ENCODE measurements at regions not wholly inside any gene's neighbourhood (a gene's known extent, or its start where the extent isn't known, plus 50 kb on each side); places are given as distances from the start of the nearest gene placed in this dataset.

DNA sequence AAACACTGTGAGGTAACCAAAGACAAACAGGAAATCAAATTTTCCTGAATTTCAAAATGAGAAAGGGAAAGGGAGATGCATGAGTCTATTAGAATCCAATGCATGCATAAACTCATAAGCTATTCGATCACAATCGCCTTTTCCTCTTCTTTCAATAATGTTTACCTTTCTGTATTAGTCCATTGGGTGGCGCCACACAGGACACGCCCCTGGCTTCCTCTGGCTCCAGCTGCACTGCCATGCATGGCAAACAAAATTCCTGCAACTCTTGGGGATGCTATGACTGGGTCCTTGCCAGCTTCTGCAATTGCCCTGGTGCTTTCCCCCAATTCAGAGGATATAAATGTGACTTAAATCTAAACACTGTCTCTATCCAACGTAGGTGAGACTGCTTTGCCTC is 424.5 kb upstream of the PCDH7 start:
- Histone ChIP-seq H3K36me3 (replicated peaks in 1 of 2) (no peaks in the 10 kb centered on the region), H3K27ac (no peak overlapping the region), H3K27me3 (no peaks in the 10 kb centered on the region), H3K4me1 (replicated peaks in 1 of 2) (no peaks in the 10 kb centered on the region), H3K9me3 (replicated peaks in 1 of 3) (no peaks in the 10 kb centered on the region), H3K4me3 (no peak overlapping the region)
- 62 to 77% (median 70%) methylated on average over 5 of the region's 5 CpGs for WGBS, 4 donors
- no peak for TF ChIP-seq POLR2A (IDR thresholded peaks at IDR 0.05)
- TF ChIP-seq, protein P1, sequence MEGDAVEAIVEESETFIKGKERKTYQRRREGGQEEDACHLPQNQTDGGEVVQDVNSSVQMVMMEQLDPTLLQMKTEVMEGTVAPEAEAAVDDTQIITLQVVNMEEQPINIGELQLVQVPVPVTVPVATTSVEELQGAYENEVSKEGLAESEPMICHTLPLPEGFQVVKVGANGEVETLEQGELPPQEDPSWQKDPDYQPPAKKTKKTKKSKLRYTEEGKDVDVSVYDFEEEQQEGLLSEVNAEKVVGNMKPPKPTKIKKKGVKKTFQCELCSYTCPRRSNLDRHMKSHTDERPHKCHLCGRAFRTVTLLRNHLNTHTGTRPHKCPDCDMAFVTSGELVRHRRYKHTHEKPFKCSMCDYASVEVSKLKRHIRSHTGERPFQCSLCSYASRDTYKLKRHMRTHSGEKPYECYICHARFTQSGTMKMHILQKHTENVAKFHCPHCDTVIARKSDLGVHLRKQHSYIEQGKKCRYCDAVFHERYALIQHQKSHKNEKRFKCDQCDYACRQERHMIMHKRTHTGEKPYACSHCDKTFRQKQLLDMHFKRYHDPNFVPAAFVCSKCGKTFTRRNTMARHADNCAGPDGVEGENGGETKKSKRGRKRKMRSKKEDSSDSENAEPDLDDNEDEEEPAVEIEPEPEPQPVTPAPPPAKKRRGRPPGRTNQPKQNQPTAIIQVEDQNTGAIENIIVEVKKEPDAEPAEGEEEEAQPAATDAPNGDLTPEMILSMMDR (IDR thresholded peaks at IDR 0.05): no peak
- no peak for DNase-seq
- intact Hi-C loops (cut with DNase I): no loop called here

DNA sequence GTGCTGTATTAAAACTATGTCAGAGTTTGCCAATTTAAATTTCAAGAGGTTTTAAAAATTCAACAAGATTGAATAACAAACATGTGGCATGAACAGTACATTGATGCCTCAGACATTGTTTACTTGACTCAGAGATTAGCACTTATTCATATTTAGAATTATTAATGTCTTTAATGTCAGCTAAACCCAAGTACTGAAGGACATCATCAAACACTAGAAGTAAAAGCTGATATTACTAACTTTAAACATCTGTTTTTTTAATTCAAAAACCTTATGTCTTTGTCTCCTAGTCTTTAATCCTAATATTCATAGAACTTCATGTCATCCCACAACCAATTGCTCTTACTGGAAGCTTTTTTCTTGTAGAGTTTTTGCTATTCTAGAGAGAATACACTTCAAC is 406.2 kb upstream of the PCDH7 start:
- Histone ChIP-seq H3K36me3 (replicated peaks in 1 of 2) (no peaks in the 10 kb centered on the region), H3K4me3 (no peak overlapping the region), H3K27ac (no peak overlapping the region), H3K4me1 (replicated peaks in 1 of 2) (no peaks in the 10 kb centered on the region), H3K27me3 (no peaks in the 10 kb centered on the region), H3K9me3 (replicated peaks in 1 of 3) (peaks cover 0 to 4% (median 0%) of the 10 kb centered on the region in 3 donors)
- intact Hi-C loops (cut with DNase I): no loop called here
- DNase-seq: no peak
- no peak for TF ChIP-seq POLR2A (IDR thresholded peaks at IDR 0.05)
- TF ChIP-seq, protein P1 (IDR thresholded peaks at IDR 0.05): no peak

GRCh38 chr4:30330894-30331652 is 389.1 kb upstream of the PCDH7 start:
- DNase-seq: no peak
- 77 to 81% (median 79%) methylated on average over 2 to 6 of the region's 6 CpGs for WGBS, 4 donors
- Histone ChIP-seq H3K9me3 (replicated peaks in 1 of 3) (no peaks in the 10 kb centered on the region), H3K36me3 (replicated peaks in 1 of 2) (no peaks in the 10 kb centered on the region), H3K4me3 (no peak overlapping the region), H3K27me3 (no peaks in the 10 kb centered on the region), H3K4me1 (replicated peaks in 1 of 2) (no peaks in the 10 kb centered on the region), H3K27ac (no peak overlapping the region)
- intact Hi-C loops (cut with DNase I): no loop called here
- TF ChIP-seq, protein P1 (IDR thresholded peaks at IDR 0.05): no peak
- no peak for TF ChIP-seq POLR2A (IDR thresholded peaks at IDR 0.05)

GRCh38 chr4:30341731-30342130 is 378.4 kb upstream of the PCDH7 start:
- no peaks in the 10 kb centered on the region for H3K9me3 ChIP-seq (replicated peaks in 1 of 3)
- no peak overlapping the region for H3K4me3 ChIP-seq
- H3K36me3 ChIP-seq (replicated peaks in 1 of 2): no peaks in the 10 kb centered on the region
- no peaks in the 10 kb centered on the region for H3K4me1 ChIP-seq (replicated peaks in 1 of 2)
- DNase-seq: no peak
- H3K27ac ChIP-seq: no peak overlapping the region
- 37 to 58% (median 45%) methylated on average over 1 of the region's 1 CpG for WGBS, 4 donors
- intact Hi-C loops (cut with DNase I): no loop called here
- H3K27me3 ChIP-seq: no peaks in the 10 kb centered on the region
- TF ChIP-seq POLR2A (IDR thresholded peaks at IDR 0.05): no peak
- TF ChIP-seq, protein P1 (IDR thresholded peaks at IDR 0.05): no peak

Data from adrenal gland (tissue), 9 donors.